D721Med (cell line): ENCODE measurements at regions not wholly inside any gene's neighbourhood (a gene's known extent, or its start where the extent isn't known, plus 50 kb on each side); places are given as distances from the start of the nearest gene placed in this dataset.

ENCODE experiments used
- DNase-seq: peaks from one replicate; pipeline ENCODE4 v3.0.0; 2011; ENCODE audit warnings: low spot score; ENCODE audit not compliant: insufficient read length
- FAIRE-seq: peaks from 2 replicates; lab custom pipeline; 2011; peaks lifted over from hg19 to GRCh38; lab: Jason Lieb, UNC
- TF ChIP-seq, protein P1 (sequence below): IDR thresholded peaks from 2 replicates; pipeline ENCODE4 v1.5.1; 2012; ENCODE audit warnings: mild to moderate bottlenecking, control low read depth; ENCODE audit not compliant: insufficient read depth; ENCODE audit errors: missing control alignments

DNA sequence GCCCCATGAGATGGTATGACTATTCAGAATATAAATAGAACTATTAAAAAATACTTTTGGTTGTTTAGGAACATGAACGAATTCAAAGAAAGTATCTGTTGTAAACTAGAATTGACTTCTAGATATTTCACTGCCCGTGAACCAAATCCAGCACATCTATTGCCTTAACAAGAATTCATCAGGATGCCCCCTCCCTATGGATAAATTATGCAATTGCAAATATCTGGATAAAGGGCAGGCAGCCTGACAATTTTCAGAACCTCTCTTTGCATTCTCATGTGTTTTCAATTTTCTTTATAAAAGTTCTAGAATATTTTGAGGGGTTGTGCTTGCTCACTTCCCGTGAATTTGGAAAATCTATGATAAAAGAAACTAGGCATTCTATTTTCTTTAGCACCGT is 822.1 kb upstream of the SORCS1 start:
- no peak for FAIRE-seq
- no peak for DNase-seq
- TF ChIP-seq, protein P1, sequence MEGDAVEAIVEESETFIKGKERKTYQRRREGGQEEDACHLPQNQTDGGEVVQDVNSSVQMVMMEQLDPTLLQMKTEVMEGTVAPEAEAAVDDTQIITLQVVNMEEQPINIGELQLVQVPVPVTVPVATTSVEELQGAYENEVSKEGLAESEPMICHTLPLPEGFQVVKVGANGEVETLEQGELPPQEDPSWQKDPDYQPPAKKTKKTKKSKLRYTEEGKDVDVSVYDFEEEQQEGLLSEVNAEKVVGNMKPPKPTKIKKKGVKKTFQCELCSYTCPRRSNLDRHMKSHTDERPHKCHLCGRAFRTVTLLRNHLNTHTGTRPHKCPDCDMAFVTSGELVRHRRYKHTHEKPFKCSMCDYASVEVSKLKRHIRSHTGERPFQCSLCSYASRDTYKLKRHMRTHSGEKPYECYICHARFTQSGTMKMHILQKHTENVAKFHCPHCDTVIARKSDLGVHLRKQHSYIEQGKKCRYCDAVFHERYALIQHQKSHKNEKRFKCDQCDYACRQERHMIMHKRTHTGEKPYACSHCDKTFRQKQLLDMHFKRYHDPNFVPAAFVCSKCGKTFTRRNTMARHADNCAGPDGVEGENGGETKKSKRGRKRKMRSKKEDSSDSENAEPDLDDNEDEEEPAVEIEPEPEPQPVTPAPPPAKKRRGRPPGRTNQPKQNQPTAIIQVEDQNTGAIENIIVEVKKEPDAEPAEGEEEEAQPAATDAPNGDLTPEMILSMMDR, result no peak

DNA sequence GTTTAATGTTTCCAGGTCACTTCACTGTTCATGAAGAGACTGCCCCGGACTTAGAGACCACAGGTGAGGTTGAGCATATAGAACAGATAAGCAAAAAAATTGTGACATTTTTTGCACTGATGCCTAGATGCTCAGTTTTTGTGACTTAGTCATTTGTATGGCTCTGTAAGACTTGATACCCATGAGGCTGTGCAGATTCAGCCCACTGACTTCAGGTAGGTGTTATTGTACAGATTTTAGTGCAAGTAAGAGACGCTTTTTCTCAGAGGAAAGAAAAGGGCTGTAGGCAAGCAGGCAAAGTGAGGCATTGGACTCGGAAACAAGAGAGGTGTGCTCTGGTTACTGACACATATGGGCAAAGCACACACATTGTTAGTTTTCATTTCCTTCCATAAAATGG is 820.1 kb upstream of the SORCS1 start:
- DNase-seq (no peak), FAIRE-seq (no peak)
- TF ChIP-seq, protein P1, result no peak

DNA sequence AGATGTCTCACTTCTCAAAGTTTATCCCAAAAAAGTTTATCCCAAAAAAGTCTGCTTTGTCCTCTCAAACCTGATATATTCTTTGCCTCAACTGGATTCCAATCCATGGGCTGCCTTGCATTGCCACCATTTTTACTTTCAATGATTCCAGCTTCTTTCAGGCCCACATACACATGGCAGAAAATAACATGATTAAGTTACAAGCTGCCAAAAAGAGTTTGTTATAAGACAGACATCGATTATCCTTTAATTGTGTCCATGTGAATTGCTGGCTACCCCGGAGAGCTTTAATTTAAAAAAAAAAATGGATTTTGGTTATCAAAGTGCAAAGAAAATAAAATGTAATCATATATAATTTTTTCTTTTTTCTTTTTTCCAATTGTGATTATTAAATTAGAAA is 819.6 kb upstream of the SORCS1 start:
- DNase-seq (no peak), FAIRE-seq (no peak)
- TF ChIP-seq, protein P1, result no peak

DNA sequence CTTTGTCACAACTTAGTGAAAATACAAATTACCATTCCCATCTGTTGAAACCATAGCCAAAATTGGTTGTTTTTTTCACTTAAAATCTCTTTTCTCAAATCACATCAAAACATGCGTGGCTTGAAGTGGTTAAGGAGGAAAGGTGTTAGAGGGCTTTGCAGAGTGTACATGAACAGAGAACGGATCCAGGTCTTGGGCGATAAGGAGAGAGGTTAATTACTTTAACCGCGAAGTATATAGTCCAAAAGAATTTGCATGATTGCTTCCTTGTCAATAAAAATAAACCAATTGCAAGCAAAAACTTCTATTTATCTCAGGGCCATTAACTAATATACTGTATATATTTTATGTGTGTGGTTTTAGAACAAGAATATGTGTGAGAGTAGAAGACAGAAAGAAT is 813.9 kb upstream of the SORCS1 start:
- DNase-seq (no peak), FAIRE-seq (no peak)
- TF ChIP-seq, protein P1, result no peak

DNA sequence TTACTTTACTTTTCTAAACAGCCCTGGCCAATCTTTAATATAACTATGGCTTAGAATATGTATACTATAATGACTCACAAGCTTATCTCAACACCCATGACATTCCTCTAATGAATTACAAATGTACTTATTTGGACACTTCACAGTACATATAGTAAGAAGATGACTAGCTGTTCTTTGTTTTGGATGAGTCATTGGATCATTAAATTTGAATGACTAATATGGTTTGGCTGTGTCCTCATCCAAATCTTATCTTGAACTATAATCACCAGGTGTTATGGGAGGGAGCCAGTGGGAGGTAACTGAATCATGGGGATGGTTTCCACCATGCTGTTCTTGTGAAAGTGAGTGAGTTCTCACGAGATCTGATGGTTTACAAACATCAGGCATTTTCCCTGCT is 807.5 kb upstream of the SORCS1 start:
- FAIRE-seq, result no peak

DNA sequence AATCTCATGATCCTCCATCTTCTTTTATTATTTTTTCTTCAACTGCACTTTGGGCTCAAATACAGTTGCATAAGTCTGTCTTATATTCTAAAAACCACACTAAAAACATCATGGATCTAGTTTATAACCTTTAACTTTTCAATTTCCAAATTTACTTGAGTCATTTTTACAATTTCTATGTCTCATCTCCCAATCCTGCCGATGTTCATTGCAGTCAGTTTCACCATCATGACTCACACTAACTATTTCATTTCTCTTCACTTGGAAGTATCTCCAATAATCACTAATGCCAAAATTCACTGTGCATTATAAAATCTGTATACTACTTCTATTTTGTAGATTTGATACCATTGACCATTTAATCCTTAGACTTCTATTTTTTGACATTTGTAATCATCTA is 806.9 kb upstream of the SORCS1 start:
- DNase-seq (no peak), FAIRE-seq (no peak)
- TF ChIP-seq, protein P1, result no peak

More for the DNA sequence above, 807.5 kb upstream of the SORCS1 start:
- TF ChIP-seq, protein P1, result no peak
- no peak for DNase-seq

DNA sequence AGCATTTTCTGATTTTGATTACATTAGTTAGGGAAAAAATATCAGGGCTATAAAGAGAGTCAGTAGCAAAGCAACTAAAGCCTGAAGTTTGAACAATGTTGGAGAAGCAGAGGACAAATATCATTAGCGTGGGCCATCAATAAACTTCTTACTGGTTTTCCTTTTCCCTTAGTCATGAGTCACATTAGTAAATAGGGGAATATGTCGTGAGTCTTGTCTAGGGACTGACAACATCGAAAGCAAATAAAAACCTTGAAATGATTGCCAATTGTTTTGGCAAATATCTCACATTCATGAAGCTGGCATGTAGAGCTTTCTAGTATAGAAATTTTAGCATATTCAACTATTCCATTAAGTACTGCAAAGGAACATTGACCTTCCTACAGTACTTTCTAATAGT is 806.0 kb upstream of the SORCS1 start:
- DNase-seq (no peak), FAIRE-seq (no peak)
- TF ChIP-seq, protein P1, result no peak
